ENCODE measurements at regions not wholly inside any gene's neighbourhood (a gene's known extent, or its start where the extent isn't known, plus 50 kb on each side); places are given as distances from the start of the nearest gene placed in this dataset.

GRCh38 chr4:181536811-181537434 lies 706.3 kb upstream of the TENM3 start:
- DNase-seq: no peak
- H3K4me3 ChIP-seq (replicated peaks in 1 of 3): no peak overlapping the region
- H3K27me3 ChIP-seq: no peaks in the 10 kb centered on the region
- TF ChIP-seq POLR2A (IDR thresholded peaks at IDR 0.05): no peak
- 67 to 80% methylated on average over 5 of the region's 5 CpGs for WGBS, 2 donors
- intact Hi-C loops (cut with DNase I): no loop called here
- H3K4me1 ChIP-seq: no peaks in the 10 kb centered on the region
- no peaks in the 10 kb centered on the region for H3K9me3 ChIP-seq
- H3K27ac ChIP-seq: no peak overlapping the region
- H3K36me3 ChIP-seq: no peaks in the 10 kb centered on the region

- intact Hi-C loops (cut with DNase I): no loop called here
- 46 to 57% methylated on average over 3 of the region's 3 CpGs for WGBS, 2 donors
- no peaks in the 10 kb centered on the region for H3K9me3 ChIP-seq
- TF ChIP-seq POLR2A (IDR thresholded peaks at IDR 0.05) (no peak), CTCF (IDR thresholded peaks at IDR 0.05) (no peak)
- H3K36me3 ChIP-seq: no peaks in the 10 kb centered on the region
- H3K4me1 ChIP-seq: no peaks in the 10 kb centered on the region
- no peak for DNase-seq
- H3K4me3 ChIP-seq (replicated peaks in 1 of 3): no peak overlapping the region
- no peaks in the 10 kb centered on the region for H3K27me3 ChIP-seq
- no peak overlapping the region for H3K27ac ChIP-seq
These were observed 704.8 kb upstream of the TENM3 start for GRCh38 chr4:181538431-181538830.

- intact Hi-C loops (cut with DNase I): no loop called here
- no peak for DNase-seq
These were observed 701.8 kb upstream of the TENM3 start for GRCh38 chr4:181541396-181541795.

GRCh38 chr4:181548873-181549575 lies 694.2 kb upstream of the TENM3 start:
- no peak overlapping the region for H3K4me3 ChIP-seq (replicated peaks in 1 of 3)
- no peak for DNase-seq
- no peaks in the 10 kb centered on the region for H3K27me3 ChIP-seq
- intact Hi-C loops (cut with DNase I): no loop called here
- 90 to 94% methylated on average over 9 of the region's 9 CpGs for WGBS, 2 donors
- no peak for TF ChIP-seq CTCF (IDR thresholded peaks at IDR 0.05)
- TF ChIP-seq POLR2A (IDR thresholded peaks at IDR 0.05): no peak
- no peaks in the 10 kb centered on the region for H3K4me1 ChIP-seq
- no peaks in the 10 kb centered on the region for H3K9me3 ChIP-seq
- no peaks in the 10 kb centered on the region for H3K36me3 ChIP-seq
- H3K27ac ChIP-seq: no peak overlapping the region

More at GRCh38 chr4:181541396-181541795, 701.8 kb upstream of the TENM3 start:
- no peaks in the 10 kb centered on the region for H3K9me3 ChIP-seq
- H3K4me3 ChIP-seq (replicated peaks in 1 of 3): no peak overlapping the region
- H3K36me3 ChIP-seq: no peaks in the 10 kb centered on the region
- WGBS, 2 donors: 67 to 68% methylated on average over 2 of the region's 2 CpGs
- no peak for TF ChIP-seq CTCF (IDR thresholded peaks at IDR 0.05)
- no peak for TF ChIP-seq POLR2A (IDR thresholded peaks at IDR 0.05)
- no peaks in the 10 kb centered on the region for H3K27me3 ChIP-seq
- H3K4me1 ChIP-seq: no peaks in the 10 kb centered on the region
- H3K27ac ChIP-seq: no peak overlapping the region

GRCh38 chr4:181549576-181550188 lies 693.5 kb upstream of the TENM3 start:
- no peaks in the 10 kb centered on the region for H3K9me3 ChIP-seq
- TF ChIP-seq POLR2A (IDR thresholded peaks at IDR 0.05) (no peak), CTCF (IDR thresholded peaks at IDR 0.05) (no peak)
- no peak overlapping the region for H3K27ac ChIP-seq
- intact Hi-C loops (cut with DNase I): no loop called here
- 78 to 82% methylated on average over 3 of the region's 3 CpGs for WGBS, 2 donors
- no peak for DNase-seq
- H3K36me3 ChIP-seq: no peaks in the 10 kb centered on the region
- H3K4me1 ChIP-seq: no peaks in the 10 kb centered on the region
- no peak overlapping the region for H3K4me3 ChIP-seq (replicated peaks in 1 of 3)
- no peaks in the 10 kb centered on the region for H3K27me3 ChIP-seq
